Esophagus mucosa (tissue), 1 donor: ENCODE measurements at regions not wholly inside any gene's neighbourhood (a gene's known extent, or its start where the extent isn't known, plus 50 kb on each side); places are given as distances from the start of the nearest gene placed in this dataset.
"Not testable (repeated sequence)": the region's sequence is repeated elsewhere in the genome, so short reads cannot be mapped to it uniquely, and the experiment has no call there.

Experiments
- ATAC-seq: fragments of 200-7000 bp; cut with Tn5 transposase; one replicate; pipeline ENCODE4 v1.9.1; 2020
- donor health status: DM: yes; HTN: yes; CAD: no.

DNA sequence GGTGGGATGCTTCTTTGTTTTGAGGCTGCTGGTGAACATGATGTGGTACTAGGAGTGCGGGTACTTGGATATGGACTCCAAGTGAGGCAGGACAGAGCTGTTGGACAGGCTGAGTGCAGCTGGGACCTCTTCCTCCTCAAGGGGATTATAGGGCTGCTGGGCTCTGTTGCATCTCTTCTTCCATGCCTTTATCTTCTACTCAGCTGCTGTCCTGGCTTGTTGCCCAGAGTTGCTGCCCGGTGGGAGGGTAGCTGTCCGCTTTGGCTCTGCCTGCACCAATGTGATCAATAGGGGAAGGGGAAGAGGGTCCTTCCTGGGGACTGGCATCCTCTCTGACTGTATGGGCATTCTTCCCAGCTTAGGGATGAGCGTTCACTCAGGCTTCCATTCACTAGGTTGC is 1217.9 kb upstream of the ACO1 start:
- ATAC-seq = no peak

DNA sequence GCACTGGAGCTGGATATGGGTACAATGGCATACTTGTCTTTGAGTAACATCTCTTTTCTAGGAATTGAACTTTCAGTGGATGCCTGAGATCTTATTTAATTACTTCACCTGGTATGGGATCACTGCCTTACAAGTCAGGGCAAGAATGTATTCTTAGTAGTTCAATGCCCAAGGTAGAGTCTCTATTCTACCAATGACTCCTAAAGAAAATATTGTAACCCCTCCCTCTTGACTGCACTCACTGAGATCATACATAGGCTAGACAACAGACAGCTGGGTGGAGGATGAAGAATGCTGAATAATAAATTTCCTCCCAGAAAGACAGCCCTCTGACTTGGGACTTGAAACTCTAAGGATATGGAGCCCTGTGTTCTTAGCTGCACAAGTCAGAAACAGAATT is 1216.3 kb upstream of the ACO1 start:
- ATAC-seq = peak; percentile 88

DNA sequence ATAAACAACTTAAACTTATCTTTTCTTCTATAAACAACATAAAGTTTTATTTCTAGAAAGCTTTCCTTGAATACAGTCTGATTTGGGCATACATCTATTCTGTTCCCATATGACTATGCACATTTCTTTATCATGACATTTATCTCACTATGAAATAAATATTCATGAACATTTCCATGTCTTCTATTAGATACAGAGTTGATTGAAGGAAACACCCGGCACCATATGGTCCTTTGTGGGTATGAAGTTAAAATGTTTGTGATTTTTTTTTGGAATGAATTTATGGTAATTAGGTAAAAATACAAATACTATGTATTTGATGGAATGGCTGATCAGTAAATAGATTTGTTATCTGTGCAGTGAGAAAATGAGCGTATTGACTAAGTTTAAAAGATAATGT is 1209.8 kb upstream of the ACO1 start:
- ATAC-seq = no peak

DNA sequence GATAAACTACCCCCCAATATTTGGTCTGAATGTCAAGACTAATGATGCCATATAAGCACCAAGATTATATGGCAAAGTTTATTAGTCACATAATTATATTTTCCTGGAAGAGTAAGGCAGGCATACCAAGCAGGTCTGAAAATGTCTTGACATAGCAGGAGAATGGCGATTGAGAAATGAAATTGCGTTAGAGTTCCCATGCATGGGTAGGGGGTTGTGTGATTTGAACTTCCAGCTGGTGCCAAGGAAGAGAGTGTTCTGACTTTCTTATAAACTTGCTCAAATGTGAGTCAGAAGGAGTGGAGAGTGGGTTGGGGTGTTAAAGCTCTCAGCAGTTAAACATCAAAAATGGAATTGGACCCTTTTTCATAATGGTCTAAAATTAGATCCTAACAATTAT is 1200.6 kb upstream of the ACO1 start:
- no peak for ATAC-seq

DNA sequence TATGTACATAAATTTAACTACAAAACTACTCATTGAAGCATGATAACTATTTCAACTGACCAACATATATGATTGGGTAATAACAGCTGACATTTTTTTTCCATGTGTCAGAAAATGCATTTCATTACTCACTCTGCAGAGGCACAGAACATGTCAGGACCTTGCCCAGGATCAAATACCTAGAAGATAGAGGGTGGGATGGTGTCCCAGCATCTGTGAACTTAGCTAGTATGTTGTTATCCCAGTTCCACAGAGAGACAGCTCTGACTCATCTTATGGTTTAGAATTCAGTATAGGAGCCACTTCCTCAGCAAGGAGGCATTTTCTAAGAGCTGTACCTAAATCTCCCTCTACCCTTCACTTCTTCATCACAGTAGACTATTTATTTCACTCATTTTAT is 1198.6 kb upstream of the ACO1 start:
- ATAC-seq = peak; percentile 85

DNA sequence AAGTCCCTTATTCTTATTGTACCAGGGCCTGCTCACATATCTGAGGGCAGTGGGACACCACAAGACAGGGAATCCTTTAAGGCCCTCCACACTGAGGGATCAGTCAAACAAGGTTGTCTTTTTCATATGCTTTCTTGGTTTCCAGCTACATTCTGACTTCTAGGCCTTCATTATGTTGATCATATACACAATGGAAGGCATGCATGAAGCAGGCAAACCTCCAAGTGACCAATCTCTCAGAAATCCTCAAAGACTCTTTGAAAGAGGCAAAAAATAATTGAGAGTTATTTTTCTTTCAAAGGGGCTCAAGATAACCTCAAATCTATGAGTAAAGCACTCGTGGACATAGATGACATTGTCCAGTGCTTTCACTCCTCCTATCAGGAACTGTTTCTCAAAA is 1195.9 kb upstream of the ACO1 start:
- ATAC-seq = no peak

DNA sequence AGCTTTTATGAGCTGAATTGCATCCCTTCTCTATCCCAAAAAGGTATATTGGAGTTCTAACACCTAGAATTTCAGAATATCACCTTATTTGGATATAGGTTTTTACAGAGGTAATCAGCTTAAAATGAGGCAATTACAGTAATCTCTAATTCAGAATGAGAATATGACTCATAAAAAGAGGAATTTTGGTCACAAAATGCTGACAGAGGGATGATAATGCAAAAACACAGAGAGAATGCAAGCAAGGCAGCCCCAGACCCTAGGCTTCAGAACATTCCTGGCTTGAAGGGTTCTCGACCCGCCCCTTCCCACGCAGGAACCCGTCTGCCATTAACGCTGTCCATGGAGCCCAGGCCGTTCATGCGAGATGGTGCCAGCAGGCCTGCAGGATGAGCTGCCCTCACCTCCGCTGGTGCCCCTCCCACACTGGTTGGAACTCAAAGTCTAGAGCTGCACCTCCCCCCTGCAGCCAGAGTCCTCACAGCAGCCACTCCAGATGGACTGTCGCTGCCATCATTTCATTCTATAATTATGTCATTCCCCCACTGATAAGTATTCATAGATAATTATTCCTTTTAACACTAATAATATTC is 1173.4 kb upstream of the ACO1 start:
- ATAC-seq = no peak

DNA sequence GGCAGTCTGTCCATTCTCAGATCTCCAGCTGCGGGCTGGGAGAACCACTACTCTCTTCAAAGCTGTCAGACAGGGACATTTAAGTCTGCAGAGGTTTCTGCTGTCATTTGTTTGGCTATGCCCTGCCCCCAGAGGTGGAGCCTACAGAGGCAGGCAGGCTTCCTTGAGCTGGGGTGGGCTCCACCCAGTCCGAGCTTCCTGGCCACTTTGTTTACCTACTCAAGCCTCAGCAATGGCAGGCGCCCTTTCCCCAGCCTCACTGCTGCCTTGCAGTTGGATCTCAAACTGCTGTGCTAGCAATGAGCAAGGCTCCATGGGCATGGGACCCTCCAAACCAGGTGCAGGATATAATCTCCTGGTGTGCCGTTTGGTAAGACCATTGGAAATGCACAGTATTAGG is 1154.5 kb upstream of the ACO1 start:
- not testable (repeated sequence) for ATAC-seq

DNA sequence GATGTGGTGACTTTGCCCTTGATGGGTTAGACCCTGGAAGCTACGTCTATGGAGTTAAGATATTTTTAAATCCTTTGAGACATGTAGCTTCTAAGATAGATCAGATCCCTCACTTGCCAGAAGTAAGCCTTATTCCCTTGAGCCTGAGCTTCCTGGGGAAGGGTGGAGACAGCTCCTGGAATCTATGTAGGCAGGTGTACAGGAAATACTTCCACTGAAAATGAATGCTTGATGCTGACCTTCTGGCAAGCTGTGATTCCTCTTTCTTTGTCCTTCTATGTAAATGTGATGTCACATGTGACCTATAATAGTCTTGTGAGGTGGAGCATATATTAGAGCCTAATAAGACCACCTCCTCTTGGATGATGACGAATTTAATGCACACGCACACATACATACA is 1152.0 kb upstream of the ACO1 start:
- no peak for ATAC-seq

DNA sequence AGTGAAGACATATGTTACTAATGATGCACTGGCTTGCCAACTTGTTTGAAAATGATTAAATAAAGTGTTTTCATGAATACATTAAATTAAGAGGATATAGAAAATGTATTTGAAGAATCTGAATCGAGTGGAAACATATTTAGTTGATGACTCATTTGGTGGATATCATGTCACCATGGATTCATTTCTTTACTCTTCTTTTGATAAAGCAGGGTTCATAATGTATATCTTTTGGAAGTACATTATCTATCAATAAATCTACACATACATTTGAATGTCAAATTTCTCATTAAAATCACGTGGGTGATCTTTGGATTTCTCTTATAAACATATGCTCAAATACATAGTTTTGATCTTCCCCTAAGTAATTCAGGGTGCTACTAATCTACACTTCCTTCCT is 1148.1 kb upstream of the ACO1 start:
- no peak for ATAC-seq

DNA sequence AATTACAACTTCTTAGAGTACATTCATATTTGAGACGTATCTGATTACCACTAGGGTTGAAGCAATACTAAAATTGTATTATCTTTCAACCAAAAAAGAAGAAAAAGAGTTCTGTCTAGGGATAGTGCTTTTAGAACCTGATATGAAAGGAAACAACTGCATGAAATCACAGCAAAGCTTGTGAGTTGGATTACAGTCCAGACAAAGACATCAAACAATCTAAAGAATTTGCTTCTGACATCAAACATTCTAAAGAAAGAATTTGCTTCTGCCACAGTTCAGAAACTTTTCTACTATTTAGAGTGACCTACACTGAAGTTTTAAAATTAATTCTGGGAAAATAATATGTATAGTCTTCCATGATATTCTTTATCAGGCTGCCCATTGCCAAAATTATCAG is 1141.1 kb upstream of the ACO1 start:
- no peak for ATAC-seq

DNA sequence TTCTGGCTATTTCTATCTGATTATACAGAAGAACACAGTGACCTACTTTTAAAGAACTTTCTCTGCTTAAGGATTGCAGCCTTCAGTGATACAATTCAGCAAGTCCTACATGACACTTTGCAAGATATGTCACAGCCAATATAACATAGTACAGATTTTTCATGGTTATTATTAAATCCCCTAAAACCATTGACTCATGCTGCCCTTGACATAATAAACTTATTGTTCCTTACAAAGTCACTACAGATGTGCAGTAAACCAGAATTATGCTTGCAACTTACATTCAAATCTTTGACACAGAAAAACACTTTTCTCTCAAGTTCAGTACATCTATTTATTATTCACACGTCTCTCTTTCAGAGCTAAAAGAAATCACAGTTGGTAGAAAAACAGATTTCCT is 1136.3 kb upstream of the ACO1 start:
- ATAC-seq = no peak

DNA sequence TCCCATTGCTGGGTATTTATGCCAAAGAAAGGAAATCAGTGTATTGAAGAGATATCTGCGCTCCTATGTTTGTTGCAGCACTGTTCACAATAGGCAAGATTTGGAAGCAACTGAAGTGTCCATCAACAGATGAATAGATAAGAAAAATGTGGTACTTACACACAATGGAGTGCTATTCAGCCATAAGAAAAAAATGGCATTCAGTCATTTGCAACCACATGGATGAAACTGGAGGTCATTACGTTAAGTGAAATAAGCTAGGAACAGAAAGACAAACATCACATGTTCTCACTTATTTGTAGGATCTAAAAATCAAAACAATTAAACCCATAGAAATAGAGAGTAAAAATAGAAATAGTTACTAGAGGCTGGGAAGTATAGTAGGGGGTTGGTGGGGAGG is 1133.1 kb upstream of the ACO1 start:
- no peak for ATAC-seq

DNA sequence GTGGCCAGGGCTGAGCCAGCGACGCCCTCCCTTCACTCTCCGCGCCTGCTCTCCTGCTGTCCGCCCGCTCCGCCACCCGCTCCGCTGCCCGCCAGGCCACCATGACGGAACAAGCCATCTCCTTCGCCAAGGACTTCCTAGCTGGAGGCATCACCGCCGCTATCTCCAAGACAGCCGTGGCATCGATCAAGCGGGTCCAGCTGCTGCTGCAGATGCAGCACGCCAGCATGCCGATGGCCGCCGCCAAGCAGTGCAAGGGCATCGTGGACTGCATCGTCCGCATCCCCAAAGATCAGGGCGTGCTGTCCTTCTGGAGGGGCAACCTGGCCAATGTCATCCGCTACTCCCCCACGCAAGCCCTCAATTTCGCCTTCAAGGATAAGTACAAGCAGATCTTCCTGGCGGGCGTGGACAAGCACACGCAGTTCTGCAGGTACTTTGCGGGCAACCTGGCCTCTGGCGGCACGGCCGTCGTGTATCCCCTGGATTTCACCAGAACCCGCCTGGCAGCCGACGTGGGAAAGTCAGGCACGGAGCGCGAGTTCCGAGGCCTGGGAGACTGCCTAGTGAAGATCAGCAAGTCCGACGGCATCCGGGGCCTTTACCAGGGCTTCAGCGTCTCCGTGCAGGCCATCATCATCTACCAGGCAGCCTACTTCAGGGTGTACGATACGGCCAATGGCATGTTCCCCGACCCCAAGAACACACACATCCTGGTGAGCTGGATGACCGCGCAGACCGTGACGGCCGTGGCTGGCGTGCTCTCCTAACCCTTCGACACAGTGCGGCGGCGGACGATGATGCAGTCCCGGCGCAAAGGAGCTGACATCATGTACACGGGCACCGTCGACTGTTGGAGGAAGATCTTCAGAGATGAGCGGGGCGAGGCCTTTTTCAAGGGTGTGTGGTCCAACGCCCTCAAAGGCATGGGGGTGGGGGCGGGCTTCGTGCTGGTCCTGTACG is 1130.4 kb upstream of the ACO1 start:
- no peak for ATAC-seq

DNA sequence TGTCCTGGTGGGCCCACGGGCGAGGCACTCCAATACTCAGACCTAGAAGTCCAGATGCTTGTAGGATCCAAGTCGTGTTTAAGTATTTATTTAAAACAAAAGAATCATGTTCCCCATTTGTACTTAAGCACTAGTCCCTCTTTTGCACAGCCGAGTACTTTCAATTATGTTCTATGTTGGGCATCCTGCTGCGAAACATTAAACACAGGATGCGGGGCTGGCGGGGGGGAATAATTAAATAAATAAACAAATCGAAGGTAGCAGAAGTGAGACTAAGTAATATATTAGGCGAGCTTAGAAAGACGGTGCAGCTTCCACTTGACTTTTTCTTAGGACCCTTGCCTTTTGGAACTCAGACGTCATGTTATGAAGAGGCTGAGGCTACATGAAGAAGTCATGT is 1129.2 kb upstream of the ACO1 start:
- ATAC-seq = no peak

DNA sequence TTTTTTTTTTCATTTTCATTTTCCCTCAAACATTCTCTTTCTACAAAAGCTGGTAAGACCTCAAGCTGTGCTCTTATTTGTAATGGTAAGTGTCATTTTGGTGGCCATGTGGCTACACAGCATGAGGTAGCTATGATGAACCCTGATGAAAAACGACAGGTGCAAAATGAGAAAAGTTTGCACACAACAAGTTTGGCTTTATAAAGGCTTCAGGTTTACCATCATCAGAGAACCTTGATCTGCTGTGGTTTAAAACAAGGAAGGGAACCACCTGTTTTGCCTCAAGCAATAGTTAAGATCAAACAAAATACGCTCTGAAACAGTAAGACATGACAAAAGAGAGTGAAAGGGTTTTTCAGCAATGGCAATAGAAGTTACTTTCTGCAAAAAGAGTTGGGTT is 1124.6 kb upstream of the ACO1 start:
- no peak for ATAC-seq

DNA sequence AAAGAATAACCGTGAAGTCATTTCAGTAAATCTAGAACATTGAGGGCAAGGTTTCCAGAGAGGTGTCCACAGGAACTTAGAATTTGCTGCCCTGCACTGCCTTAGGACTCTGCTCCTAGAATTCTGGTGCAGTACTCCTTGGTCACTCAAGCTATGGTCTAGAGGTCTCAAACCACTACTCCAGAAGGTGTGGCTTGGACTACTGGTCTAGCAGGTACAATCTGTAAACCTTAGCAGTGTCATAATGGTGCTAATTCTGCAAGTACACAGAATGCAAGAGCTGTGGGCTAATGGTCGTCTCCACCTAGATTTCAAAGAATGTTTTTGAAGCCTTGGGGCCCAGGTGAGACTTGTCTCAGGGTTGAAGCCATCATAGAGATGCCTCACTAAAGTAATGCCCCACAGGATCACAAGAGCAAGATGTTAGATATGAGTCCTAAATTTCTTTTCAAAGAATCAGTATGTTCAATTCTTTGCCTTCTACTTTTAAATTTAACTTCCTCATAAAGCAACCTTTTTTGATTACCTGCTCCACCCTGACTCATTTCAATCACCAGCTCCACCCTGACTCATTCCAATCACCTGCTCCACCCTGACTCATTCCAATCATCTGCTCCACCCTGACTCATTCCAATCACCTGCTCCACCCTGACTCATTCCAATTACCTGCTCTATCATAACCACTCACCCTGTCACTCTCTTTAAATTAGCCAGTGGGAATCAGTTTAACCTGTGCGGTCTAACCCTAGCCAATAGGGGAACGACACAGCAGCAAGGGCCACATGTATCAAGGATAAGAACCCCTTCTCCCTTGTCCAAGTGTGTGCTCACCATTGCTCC is 1111.8 kb upstream of the ACO1 start:
- ATAC-seq = peak; percentile 84

DNA sequence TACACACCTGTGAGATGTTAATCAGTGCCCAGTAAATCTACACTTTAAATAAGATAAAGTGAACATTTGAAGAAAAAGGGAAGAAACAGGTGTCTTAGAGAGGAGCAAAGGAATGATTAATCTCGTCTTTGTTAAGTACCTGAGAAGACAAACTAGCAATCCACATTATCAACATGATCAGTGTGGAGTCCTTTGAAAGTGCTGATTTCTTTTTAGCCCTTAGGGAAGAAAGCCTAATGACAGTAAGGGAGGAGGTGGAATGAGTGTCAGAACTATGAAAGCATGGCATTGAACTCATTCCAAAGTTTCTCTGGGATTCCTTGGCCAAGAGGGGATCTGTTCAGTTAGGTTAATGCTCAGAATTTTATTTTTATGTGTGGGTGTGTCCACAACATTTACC is 1109.0 kb upstream of the ACO1 start:
- ATAC-seq = no peak

DNA sequence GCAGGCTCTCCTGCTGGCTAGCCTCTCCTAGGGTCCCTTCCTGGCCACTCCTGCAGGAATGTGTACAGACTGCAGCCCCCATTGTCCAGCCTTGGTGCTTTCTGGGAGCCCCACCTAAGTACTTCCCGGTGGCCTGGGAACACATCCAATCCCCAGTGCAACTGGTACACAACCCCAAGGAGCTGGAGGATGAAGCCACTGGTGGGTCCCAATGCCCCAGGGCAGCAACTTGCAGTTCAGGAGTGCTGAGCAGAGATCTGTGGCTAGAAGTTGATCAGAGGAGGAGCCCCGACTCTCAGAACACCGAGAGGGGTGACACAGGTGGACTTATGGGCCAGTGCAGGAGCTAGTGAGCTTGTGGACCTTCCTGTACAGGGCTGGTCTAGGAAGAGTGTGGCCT is 1093.7 kb upstream of the ACO1 start:
- no peak for ATAC-seq

DNA sequence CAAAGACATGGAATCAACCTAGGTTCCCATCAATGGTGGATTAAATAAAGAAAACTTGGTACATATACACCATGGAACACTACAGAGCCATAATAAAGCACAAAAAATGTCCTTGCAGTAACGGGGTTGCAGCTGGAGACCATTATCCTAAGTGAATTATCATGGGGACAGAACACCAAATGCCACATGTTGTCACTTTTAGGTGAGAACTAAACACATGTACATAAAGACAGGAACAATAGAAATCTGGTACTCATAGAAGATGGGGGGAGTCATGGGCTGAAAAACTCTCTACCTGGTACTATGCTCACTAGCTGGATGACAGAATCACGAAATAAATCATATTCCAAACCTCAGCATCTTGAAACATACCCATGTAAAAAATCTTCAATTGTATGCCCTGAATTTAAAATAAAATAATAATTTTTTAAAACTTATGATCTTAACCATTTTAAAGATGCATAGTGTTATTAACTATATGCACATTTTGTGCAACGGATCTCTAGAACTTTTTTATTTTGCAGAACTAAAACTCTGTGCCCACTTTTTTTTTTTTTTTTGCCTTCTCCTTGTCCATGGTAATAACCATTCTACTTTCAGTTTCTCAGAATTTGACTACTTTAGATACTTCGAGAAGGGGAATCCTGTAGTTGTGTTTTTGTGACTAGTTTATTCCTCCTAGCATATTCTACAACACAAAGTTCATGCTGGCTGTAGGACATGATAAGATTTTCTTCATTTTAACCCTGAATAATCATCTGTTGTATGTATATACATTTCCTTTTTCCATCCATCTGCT is 1081.6 kb upstream of the ACO1 start:
- no peak for ATAC-seq

DNA sequence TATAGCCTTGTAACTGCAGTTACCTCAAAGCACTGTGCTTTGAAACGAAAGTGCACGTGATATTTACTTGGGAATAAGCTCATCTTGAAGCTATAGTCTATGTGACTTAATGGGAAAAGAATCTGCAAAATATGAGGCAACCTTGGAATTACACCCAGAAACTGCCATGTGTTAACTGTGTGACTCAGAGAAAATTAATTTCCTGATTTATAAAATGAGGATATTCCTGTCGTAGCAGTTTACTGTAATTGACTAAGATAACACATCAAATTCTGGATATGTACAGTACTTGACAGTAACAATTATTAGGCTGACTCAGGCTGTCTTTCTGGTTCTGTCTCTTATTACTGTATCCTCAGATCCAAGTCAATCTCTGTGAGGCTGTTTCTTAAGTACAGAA is 1079.9 kb upstream of the ACO1 start:
- ATAC-seq = peak; percentile 97

DNA sequence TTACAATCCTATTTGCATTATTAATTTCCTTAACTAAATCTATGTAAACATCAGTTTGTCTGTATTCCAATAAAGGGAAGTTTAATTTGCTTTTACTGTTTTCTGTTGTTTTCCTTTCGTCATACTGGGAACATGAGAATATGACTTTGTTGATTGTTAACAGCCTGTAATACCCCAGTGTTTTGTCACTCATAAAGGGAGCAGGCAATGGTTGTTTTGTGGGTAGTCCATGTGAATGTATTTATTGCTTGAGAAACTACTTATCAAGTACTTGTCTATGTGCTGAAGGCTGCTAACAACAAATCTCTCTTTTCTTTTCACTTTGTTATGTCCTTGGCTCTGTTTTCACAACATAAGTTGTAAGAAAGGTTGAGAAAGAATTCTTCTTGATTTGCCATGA is 1070.2 kb upstream of the ACO1 start:
- no peak for ATAC-seq

DNA sequence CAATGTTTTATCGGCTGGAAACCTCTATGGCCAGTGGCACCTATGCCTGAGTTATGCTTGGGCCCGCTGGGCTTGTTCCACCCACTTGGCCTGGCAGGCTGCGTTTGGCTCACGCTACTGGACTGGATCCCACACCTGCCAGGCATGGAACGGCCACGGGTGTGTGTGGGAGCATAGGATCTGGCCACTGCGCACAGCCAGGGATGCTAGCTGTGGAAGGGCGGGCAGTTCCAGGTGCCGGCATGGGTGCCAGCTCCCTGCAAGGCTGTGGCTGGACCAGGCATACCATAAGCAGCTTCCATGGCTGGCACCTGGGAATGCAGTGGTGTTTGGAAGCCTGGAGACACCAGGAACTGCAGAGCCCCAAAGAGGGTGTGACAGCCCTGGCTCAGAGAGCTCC is 1063.9 kb upstream of the ACO1 start:
- ATAC-seq = no peak
